ENCODE measurements at regions not wholly inside any gene's neighbourhood (a gene's known extent, or its start where the extent isn't known, plus 50 kb on each side); places are given as distances from the start of the nearest gene placed in this dataset.
"Not testable (repeated sequence)": the region's sequence is repeated elsewhere in the genome, so short reads cannot be mapped to it uniquely, and the experiment has no call there.

- DNase-seq (ENCODE audit: low spot score) = no peak
Observed at GRCh38 chrX:44785652-44786051, 58.2 kb upstream of the DUSP21 start.

GRCh38 chrX:44784241-44784640 is 59.6 kb upstream of the DUSP21 start:
- DNase-seq (ENCODE audit: low spot score) = no peak

- no peak for DNase-seq (ENCODE audit: low spot score)
Observed at GRCh38 chrX:44778254-44778653, 65.6 kb upstream of the DUSP21 start.

- no peak for DNase-seq (ENCODE audit: low spot score)
Observed at GRCh38 chrX:44775726-44776125, 68.1 kb upstream of the DUSP21 start.

GRCh38 chrX:44774066-44774465 is 69.8 kb upstream of the DUSP21 start:
- not testable (repeated sequence) for DNase-seq (ENCODE audit: low spot score)

- DNase-seq (ENCODE audit: low spot score) = no peak
Observed at GRCh38 chrX:44770121-44770520, 73.7 kb upstream of the DUSP21 start.

- no peak for DNase-seq (ENCODE audit: low spot score)
Observed at GRCh38 chrX:44767308-44767707, 76.5 kb upstream of the DUSP21 start.

GRCh38 chrX:44765556-44765955 is 78.3 kb upstream of the DUSP21 start:
- DNase-seq (ENCODE audit: low spot score) = no peak

GRCh38 chrX:44747969-44748368 is 95.9 kb upstream of the DUSP21 start:
- no peak for DNase-seq (ENCODE audit: low spot score)

- no peak for DNase-seq (ENCODE audit: low spot score)
Observed at GRCh38 chrX:44747317-44747716, 96.5 kb upstream of the DUSP21 start.

- no peak for DNase-seq (ENCODE audit: low spot score)
Observed at GRCh38 chrX:44744799-44745198, 99.0 kb upstream of the DUSP21 start.

GRCh38 chrX:44742480-44743155 is 101.2 kb upstream of the DUSP21 start:
- no peak for DNase-seq (ENCODE audit: low spot score)

- not testable (repeated sequence) for DNase-seq (ENCODE audit: low spot score)
Observed at GRCh38 chrX:44741859-44742258, 102.0 kb upstream of the DUSP21 start.

GRCh38 chrX:44741458-44741857 is 102.4 kb upstream of the DUSP21 start:
- not testable (repeated sequence) for DNase-seq (ENCODE audit: low spot score)

- no peak for DNase-seq (ENCODE audit: low spot score)
Observed at GRCh38 chrX:44735498-44735897, 108.3 kb upstream of the DUSP21 start.

- no peak for DNase-seq (ENCODE audit: low spot score)
Observed at GRCh38 chrX:44733931-44734330, 109.9 kb upstream of the DUSP21 start.

- DNase-seq (ENCODE audit: low spot score) = no peak
Observed at GRCh38 chrX:44731160-44731559, 112.7 kb upstream of the DUSP21 start.

- DNase-seq (ENCODE audit: low spot score) = no peak
Observed at GRCh38 chrX:44723426-44723825, 120.4 kb upstream of the DUSP21 start.

- no peak for DNase-seq (ENCODE audit: low spot score)
Observed at GRCh38 chrX:44708470-44708869, 135.4 kb upstream of the DUSP21 start.

GRCh38 chrX:44705817-44706551 is 137.8 kb upstream of the DUSP21 start:
- DNase-seq (ENCODE audit: low spot score) = no peak

- DNase-seq (ENCODE audit: low spot score) = no peak
Observed at GRCh38 chrX:44698357-44698756, 145.5 kb upstream of the DUSP21 start.

- no peak for DNase-seq (ENCODE audit: low spot score)
Observed at GRCh38 chrX:44693255-44693654, 150.6 kb upstream of the DUSP21 start.

GRCh38 chrX:44690129-44690528 is 147.5 kb upstream of the FUNDC1 start:
- no peak for DNase-seq (ENCODE audit: low spot score)
